ENCODE measurements at regions not wholly inside any gene's neighbourhood (a gene's known extent, or its start where the extent isn't known, plus 50 kb on each side); places are given as distances from the start of the nearest gene placed in this dataset.

DNA sequence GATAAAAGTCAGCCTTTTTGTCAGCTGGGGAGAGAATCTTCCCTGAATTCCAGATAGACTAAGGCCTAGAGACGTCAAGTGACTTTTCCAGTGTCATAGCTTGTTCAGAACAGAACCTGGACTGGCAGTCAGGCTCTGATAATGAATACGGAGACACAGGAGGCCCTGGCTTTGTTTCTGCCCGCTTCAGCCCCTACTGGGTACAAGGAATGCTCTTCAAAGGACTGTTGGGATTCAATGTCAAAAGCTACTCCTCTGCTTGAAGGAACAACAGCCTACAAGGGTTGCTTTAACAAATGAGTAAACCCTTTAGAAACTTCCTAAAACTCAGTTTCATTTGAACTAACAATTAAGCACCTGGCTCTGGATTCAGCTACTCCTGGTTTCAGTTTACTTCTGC lies 412.3 kb downstream of the OXSM start:
- no peak for TF ChIP-seq POLR2A (IDR thresholded peaks at IDR 0.05)
- TF ChIP-seq, protein P1, sequence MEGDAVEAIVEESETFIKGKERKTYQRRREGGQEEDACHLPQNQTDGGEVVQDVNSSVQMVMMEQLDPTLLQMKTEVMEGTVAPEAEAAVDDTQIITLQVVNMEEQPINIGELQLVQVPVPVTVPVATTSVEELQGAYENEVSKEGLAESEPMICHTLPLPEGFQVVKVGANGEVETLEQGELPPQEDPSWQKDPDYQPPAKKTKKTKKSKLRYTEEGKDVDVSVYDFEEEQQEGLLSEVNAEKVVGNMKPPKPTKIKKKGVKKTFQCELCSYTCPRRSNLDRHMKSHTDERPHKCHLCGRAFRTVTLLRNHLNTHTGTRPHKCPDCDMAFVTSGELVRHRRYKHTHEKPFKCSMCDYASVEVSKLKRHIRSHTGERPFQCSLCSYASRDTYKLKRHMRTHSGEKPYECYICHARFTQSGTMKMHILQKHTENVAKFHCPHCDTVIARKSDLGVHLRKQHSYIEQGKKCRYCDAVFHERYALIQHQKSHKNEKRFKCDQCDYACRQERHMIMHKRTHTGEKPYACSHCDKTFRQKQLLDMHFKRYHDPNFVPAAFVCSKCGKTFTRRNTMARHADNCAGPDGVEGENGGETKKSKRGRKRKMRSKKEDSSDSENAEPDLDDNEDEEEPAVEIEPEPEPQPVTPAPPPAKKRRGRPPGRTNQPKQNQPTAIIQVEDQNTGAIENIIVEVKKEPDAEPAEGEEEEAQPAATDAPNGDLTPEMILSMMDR (IDR thresholded peaks at IDR 0.05): no peak

Measured in testis (tissue), 2 donors.